ENCODE measurements at regions not wholly inside any gene's neighbourhood (a gene's known extent, or its start where the extent isn't known, plus 50 kb on each side); places are given as distances from the start of the nearest gene placed in this dataset.

DNA sequence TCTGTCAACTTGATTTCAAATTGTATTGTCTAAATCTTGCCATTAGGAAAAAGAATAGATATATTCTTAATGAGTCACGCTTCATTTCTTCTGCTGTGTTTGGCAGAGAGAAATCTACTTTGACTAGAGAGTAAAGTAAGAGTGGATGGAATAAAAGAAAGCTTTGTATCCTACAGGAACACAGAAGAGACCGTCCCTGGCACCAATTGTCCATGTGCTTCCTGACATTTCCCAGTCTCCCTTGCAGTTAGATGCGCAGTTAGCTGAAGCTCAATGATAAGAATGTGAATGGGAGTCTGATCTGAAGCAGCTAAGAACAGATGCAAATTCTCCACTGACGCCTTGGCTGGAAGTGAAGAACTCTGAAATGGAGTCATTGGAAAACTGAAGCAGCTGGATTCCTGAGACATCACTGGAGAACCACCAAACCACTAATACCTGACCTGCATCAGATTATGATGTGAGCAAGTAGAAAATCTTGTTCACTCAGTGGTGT lies 528.2 kb upstream of the MARCKS start:
- WGBS, 3 donors: 71 to 79% (median 76%) methylated on average over 4 of the region's 4 CpGs
- no peak for DNase-seq
- Histone ChIP-seq H3K9me3 (no peaks in the 10 kb centered on the region), H3K4me3 (no peak overlapping the region), H3K27ac (no peak overlapping the region), H3K27me3 (no peaks in the 10 kb centered on the region), H3K4me1 (ENCODE audit: insufficient read depth) (no peaks in the 10 kb centered on the region), H3K36me3 (no peaks in the 10 kb centered on the region)
- intact Hi-C loops (cut with DNase I): no loop called here
- TF ChIP-seq EP300 (IDR thresholded peaks at IDR 0.05) (no peak), POLR2A (IDR thresholded peaks at IDR 0.05) (no peak), CTCF (IDR thresholded peaks at IDR 0.05) (no peak)

GRCh38 chr6:113329942-113330635 lies 527.1 kb upstream of the MARCKS start:
- Histone ChIP-seq H3K36me3 (no peaks in the 10 kb centered on the region), H3K4me3 (no peak overlapping the region), H3K27me3 (no peaks in the 10 kb centered on the region), H3K9me3 (no peaks in the 10 kb centered on the region), H3K27ac (no peak overlapping the region), H3K4me1 (ENCODE audit: insufficient read depth) (no peaks in the 10 kb centered on the region)
- WGBS, 3 donors: 93 to 95% (median 94%) methylated on average over 3 of the region's 3 CpGs
- no peak for DNase-seq
- no peak for TF ChIP-seq EP300 (IDR thresholded peaks at IDR 0.05)
- TF ChIP-seq CTCF (IDR thresholded peaks at IDR 0.05): no peak
- no peak for TF ChIP-seq POLR2A (IDR thresholded peaks at IDR 0.05)
- intact Hi-C loops (cut with DNase I): no loop called here

- H3K9me3 ChIP-seq: no peaks in the 10 kb centered on the region
- intact Hi-C loops (cut with DNase I): no loop called here
- WGBS, 3 donors: 89 to 97% (median 95%) methylated on average over 2 of the region's 2 CpGs
- no peak overlapping the region for H3K4me3 ChIP-seq
- H3K4me1 ChIP-seq (ENCODE audit: insufficient read depth): no peaks in the 10 kb centered on the region
- TF ChIP-seq CTCF (IDR thresholded peaks at IDR 0.05) (no peak), POLR2A (IDR thresholded peaks at IDR 0.05) (no peak), EP300 (IDR thresholded peaks at IDR 0.05) (no peak)
- no peak for DNase-seq
- no peaks in the 10 kb centered on the region for H3K36me3 ChIP-seq
- H3K27me3 ChIP-seq: no peaks in the 10 kb centered on the region
- no peak overlapping the region for H3K27ac ChIP-seq
Measured at GRCh38 chr6:113330636-113330946, 526.6 kb upstream of the MARCKS start.

- no peaks in the 10 kb centered on the region for H3K36me3 ChIP-seq
- intact Hi-C loops (cut with DNase I): no loop called here
- no peak overlapping the region for H3K27ac ChIP-seq
- DNase-seq: no peak
- H3K9me3 ChIP-seq: no peaks in the 10 kb centered on the region
- no peaks in the 10 kb centered on the region for H3K4me1 ChIP-seq (ENCODE audit: insufficient read depth)
- H3K4me3 ChIP-seq: no peak overlapping the region
- TF ChIP-seq CTCF (IDR thresholded peaks at IDR 0.05): no peak
- no peak for TF ChIP-seq POLR2A (IDR thresholded peaks at IDR 0.05)
- TF ChIP-seq EP300 (IDR thresholded peaks at IDR 0.05): no peak
- no peaks in the 10 kb centered on the region for H3K27me3 ChIP-seq
Measured at GRCh38 chr6:113331021-113331420, 526.1 kb upstream of the MARCKS start.

Data from ovary (tissue), 7 donors.